Esophagus squamous epithelium (tissue), 4 donors: ENCODE measurements at regions not wholly inside any gene's neighbourhood (a gene's known extent, or its start where the extent isn't known, plus 50 kb on each side); places are given as distances from the start of the nearest gene placed in this dataset.

Experiments
- POLR2A ChIP-seq, 4 donors: fragments of 450-650 bp; IDR thresholded peaks; one replicate each; pipeline ENCODE4 v1.6.1; 2017; ENCODE audit warnings: antibody characterized with exemption in 4 of 4, mild to moderate bottlenecking in 4 of 4, moderate library complexity in 3 of 4
- TF ChIP-seq, protein P1 (sequence below), 6 experiments: fragments of 450-650 bp in 4 of 6; fragments of 200-600 bp in 2 of 6; sonication (generic) in 2 of 6; IDR thresholded peaks; one replicate each; pipeline ENCODE4 v1.5.1; 2016 to 2019; ENCODE audit warnings: antibody characterized with exemption in 6 of 6, mild to moderate bottlenecking in 4 of 6, moderate library complexity in 4 of 6

DNA sequence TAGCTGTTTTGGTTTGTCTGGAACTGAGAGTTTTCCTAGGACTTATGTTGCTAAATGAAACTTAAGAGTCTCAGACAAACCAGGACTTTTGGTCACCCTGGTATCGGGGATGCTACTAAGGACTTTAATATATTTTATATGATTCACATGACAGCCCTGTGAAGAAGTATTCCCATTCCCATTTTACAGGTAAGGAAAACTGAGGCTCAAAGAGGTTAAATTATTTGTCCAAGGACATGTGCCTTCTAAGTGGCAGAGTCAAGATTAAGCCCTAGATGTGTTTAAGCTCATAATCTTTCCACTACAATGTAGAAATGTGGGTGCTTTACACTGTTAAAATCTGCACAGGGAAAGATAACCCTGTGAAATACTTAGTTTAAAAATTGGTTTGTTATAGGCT lies 77.7 kb upstream of the ATP5MC3 start:
- TF ChIP-seq, protein P1, sequence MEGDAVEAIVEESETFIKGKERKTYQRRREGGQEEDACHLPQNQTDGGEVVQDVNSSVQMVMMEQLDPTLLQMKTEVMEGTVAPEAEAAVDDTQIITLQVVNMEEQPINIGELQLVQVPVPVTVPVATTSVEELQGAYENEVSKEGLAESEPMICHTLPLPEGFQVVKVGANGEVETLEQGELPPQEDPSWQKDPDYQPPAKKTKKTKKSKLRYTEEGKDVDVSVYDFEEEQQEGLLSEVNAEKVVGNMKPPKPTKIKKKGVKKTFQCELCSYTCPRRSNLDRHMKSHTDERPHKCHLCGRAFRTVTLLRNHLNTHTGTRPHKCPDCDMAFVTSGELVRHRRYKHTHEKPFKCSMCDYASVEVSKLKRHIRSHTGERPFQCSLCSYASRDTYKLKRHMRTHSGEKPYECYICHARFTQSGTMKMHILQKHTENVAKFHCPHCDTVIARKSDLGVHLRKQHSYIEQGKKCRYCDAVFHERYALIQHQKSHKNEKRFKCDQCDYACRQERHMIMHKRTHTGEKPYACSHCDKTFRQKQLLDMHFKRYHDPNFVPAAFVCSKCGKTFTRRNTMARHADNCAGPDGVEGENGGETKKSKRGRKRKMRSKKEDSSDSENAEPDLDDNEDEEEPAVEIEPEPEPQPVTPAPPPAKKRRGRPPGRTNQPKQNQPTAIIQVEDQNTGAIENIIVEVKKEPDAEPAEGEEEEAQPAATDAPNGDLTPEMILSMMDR (IDR thresholded peaks at IDR 0.05): no peak
- no peak for TF ChIP-seq POLR2A (IDR thresholded peaks at IDR 0.05)
